ENCODE measurements at regions not wholly inside any gene's neighbourhood (a gene's known extent, or its start where the extent isn't known, plus 50 kb on each side); places are given as distances from the start of the nearest gene placed in this dataset.

- TF ChIP-seq CSRNP3 (CRISPR knock-in tag; IDR thresholded peaks at IDR 0.05) (no peak), RARB (CRISPR knock-in tag; IDR thresholded peaks at IDR 0.05) (no peak), ZFP3 (CRISPR knock-in tag; IDR thresholded peaks at IDR 0.05) (no peak), ZNF70 (CRISPR knock-in tag; IDR thresholded peaks at IDR 0.05) (no peak)
Observed at GRCh38 chr4:18463987-18464559, 442.5 kb upstream of the LCORL start (continued).

- TF ChIP-seq SNAI2 (CRISPR knock-in tag; IDR thresholded peaks at IDR 0.05) (no peak), ZNF70 (CRISPR knock-in tag; IDR thresholded peaks at IDR 0.05) (no peak), ZFP3 (CRISPR knock-in tag; IDR thresholded peaks at IDR 0.05) (no peak), CREB5 (CRISPR knock-in tag; IDR thresholded peaks at IDR 0.05; ENCODE audit: low read depth) (no peak), TCF4 (CRISPR knock-in tag; IDR thresholded peaks at IDR 0.05; ENCODE audit: borderline replicate concordance) (no peak), GLIS3 (CRISPR knock-in tag; IDR thresholded peaks at IDR 0.05) (no peak), ZNF565 (CRISPR knock-in tag; conservative IDR thresholded peaks at IDR 0.05; ENCODE audit: low read depth) (no peak), CSRNP3 (CRISPR knock-in tag; IDR thresholded peaks at IDR 0.05) (no peak), ISL1 (CRISPR knock-in tag; IDR thresholded peaks at IDR 0.05) (no peak), RARB (CRISPR knock-in tag; IDR thresholded peaks at IDR 0.05) (no peak), ESRRG (CRISPR knock-in tag; IDR thresholded peaks at IDR 0.05) (no peak), TSHZ2 (CRISPR knock-in tag; IDR thresholded peaks at IDR 0.05) (no peak), OSR1 (CRISPR knock-in tag; IDR thresholded peaks at IDR 0.05) (no peak), BACH2 (CRISPR knock-in tag; IDR thresholded peaks at IDR 0.05; ENCODE audit: borderline replicate concordance) (no peak), ARNTL (CRISPR knock-in tag; IDR thresholded peaks at IDR 0.05; ENCODE audit: borderline replicate concordance, low read depth) (no peak), ZC3H10 (CRISPR knock-in tag; IDR thresholded peaks at IDR 0.05) (no peak), CSDC2 (CRISPR knock-in tag; IDR thresholded peaks at IDR 0.05) (no peak), POU6F1 (CRISPR knock-in tag; IDR thresholded peaks at IDR 0.05; ENCODE audit: borderline replicate concordance, low read depth) (no peak), PPARA (CRISPR knock-in tag; IDR thresholded peaks at IDR 0.05; ENCODE audit: borderline replicate concordance) (no peak)
- ATAC-seq = no peak
Observed at GRCh38 chr4:18458465-18458864, 436.9 kb upstream of the LCORL start.

- ATAC-seq = no peak
- no peak for TF ChIP-seq SNAI2 (CRISPR knock-in tag; IDR thresholded peaks at IDR 0.05)
- TF ChIP-seq CSRNP3 (CRISPR knock-in tag; IDR thresholded peaks at IDR 0.05) = no peak
- no peak for TF ChIP-seq GLIS3 (CRISPR knock-in tag; IDR thresholded peaks at IDR 0.05)
- no peak for TF ChIP-seq BACH2 (CRISPR knock-in tag; IDR thresholded peaks at IDR 0.05; ENCODE audit: borderline replicate concordance)
- TF ChIP-seq ISL1 (CRISPR knock-in tag; IDR thresholded peaks at IDR 0.05) = no peak
- no peak for TF ChIP-seq RARB (CRISPR knock-in tag; IDR thresholded peaks at IDR 0.05)
- no peak for TF ChIP-seq TSHZ2 (CRISPR knock-in tag; IDR thresholded peaks at IDR 0.05)
- TF ChIP-seq ZNF8 (CRISPR knock-in tag; IDR thresholded peaks at IDR 0.05) = no peak
- TF ChIP-seq ESRRG (CRISPR knock-in tag; IDR thresholded peaks at IDR 0.05) = no peak
- no peak for TF ChIP-seq CSDC2 (CRISPR knock-in tag; IDR thresholded peaks at IDR 0.05)
- TF ChIP-seq TCF4 (CRISPR knock-in tag; IDR thresholded peaks at IDR 0.05; ENCODE audit: borderline replicate concordance) = no peak
- TF ChIP-seq ZNF70 (CRISPR knock-in tag; IDR thresholded peaks at IDR 0.05) = no peak
- TF ChIP-seq POU6F1 (CRISPR knock-in tag; IDR thresholded peaks at IDR 0.05; ENCODE audit: borderline replicate concordance, low read depth) = no peak
Observed at GRCh38 chr4:18454349-18454748, 432.8 kb upstream of the LCORL start.

Measured in SK-N-SH treated with all-trans-retinoic acid at 6 μM for 48 hours (cell line).